ENCODE measurements at regions not wholly inside any gene's neighbourhood (a gene's known extent, or its start where the extent isn't known, plus 50 kb on each side); places are given as distances from the start of the nearest gene placed in this dataset.

GRCh38 chrX:97858592-97858991 lies 974.9 kb downstream of the RPA4 start:
- no peak for TF ChIP-seq CTCF (optimal IDR thresholded peaks at IDR 0.05 in 1 of 3, IDR thresholded peaks at IDR 0.05 in 1 of 3, conservative IDR thresholded peaks at IDR 0.05 in 1 of 3; ENCODE audit: extremely low read depth in 1 of 3, insufficient read depth in 2 of 3, low read length in 3 of 3)
- no peak for TF ChIP-seq EZH2 (IDR thresholded peaks at IDR 0.05; ENCODE audit: low read length)

Measured in keratinocyte (primary cell).